ENCODE measurements at regions not wholly inside any gene's neighbourhood (a gene's known extent, or its start where the extent isn't known, plus 50 kb on each side); places are given as distances from the start of the nearest gene placed in this dataset.
A peak's percentile ranks its signal among the peaks of the same experiment; 100 is the strongest.

DNA sequence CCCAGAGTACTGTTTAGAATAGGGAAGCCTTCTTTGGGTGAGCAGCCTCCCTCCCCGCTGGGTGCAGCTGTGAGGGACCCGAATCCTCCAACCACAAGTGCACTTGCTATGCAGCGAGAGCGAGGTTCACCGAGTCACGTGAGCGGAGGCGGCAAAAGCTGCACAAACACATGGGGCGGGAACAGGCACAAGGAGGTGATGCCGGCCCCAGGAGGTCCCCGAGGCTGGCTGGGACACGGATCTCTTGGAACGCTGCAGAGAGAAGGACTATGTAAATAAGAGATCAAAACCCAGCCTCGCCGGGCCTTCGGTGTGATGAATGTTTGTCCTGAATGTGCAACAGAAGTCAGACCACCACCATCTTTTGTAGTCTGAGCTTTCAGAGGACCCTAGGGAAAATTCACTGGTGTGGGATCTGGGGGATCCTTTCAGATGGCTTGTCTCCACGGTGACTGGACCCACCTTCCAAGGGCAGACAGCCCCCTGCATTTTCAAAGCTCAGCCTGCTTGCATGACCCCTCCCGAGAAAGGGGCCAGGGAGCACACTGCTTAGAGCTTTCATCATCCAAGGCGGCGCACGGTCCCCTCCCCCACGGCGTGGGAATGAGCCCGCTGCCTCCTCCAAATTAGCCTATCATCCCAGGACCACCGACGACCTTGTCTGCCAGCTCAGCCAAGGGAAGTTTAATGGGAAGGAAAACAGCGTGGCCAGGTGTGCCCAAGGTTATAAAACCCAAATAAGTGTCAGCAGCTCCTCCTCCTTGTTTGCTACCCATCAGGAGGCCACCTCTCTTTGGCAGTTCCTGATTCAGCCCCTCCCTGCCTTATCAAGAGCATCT is 327.7 kb downstream of the CXCL12 start:
- Histone ChIP-seq H3K9me3 (replicated peaks in 1 of 2; ENCODE audit: control insufficient read depth in 1 of 2, insufficient read depth in 1 of 2, low read length in 2 of 2) (no peaks in the 10 kb centered on the region), H3K36me3 (replicated peaks in 1 of 2; ENCODE audit: control insufficient read depth in 1 of 2, insufficient read depth in 2 of 2, low read length in 2 of 2) (no peaks in the 10 kb centered on the region), H2AFZ (ENCODE audit: insufficient read depth, low read depth, low read length, poor library complexity, severe bottlenecking) (no peak overlapping the region), H3K79me2 (ENCODE audit: insufficient read depth, low read length) (no peaks in the 10 kb centered on the region), H3K27me3 (ENCODE audit: control insufficient read depth in 2 of 2, insufficient read depth in 2 of 2, low read length in 2 of 2) (no peaks in the 10 kb centered on the region), H4K20me1 (ENCODE audit: insufficient read depth, low read length) (no peaks in the 10 kb centered on the region), H3K4me1 (ENCODE audit: control insufficient read depth in 1 of 2, insufficient read depth in 2 of 2, low read length in 2 of 2) (no peaks in the 10 kb centered on the region), H3K4me3 (replicated peaks in 1 of 3; ENCODE audit: low read depth in 2 of 3, low read length in 3 of 3) (no peak overlapping the region), H3K4me2 (replicated peaks; ENCODE audit: extremely low read depth, low read length, poor library complexity, severe bottlenecking) (no peak overlapping the region), H3K9ac (ENCODE audit: insufficient read depth, low read length, poor library complexity, severe bottlenecking) (no peak overlapping the region), H3K27ac (ENCODE audit: low read depth in 1 of 2, low read length in 2 of 2) (no peak overlapping the region)
- no peaks in the 10 kb centered on the region for H3K4me1 Mint-ChIP-seq
- H3K27me3 Mint-ChIP-seq (ENCODE audit: low read depth in 3 of 3), result peaks cover 6 to 12% (median 8%) of the 10 kb centered on the region in 3 donors
- TF ChIP-seq, protein P1, sequence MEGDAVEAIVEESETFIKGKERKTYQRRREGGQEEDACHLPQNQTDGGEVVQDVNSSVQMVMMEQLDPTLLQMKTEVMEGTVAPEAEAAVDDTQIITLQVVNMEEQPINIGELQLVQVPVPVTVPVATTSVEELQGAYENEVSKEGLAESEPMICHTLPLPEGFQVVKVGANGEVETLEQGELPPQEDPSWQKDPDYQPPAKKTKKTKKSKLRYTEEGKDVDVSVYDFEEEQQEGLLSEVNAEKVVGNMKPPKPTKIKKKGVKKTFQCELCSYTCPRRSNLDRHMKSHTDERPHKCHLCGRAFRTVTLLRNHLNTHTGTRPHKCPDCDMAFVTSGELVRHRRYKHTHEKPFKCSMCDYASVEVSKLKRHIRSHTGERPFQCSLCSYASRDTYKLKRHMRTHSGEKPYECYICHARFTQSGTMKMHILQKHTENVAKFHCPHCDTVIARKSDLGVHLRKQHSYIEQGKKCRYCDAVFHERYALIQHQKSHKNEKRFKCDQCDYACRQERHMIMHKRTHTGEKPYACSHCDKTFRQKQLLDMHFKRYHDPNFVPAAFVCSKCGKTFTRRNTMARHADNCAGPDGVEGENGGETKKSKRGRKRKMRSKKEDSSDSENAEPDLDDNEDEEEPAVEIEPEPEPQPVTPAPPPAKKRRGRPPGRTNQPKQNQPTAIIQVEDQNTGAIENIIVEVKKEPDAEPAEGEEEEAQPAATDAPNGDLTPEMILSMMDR (IDR thresholded peaks at IDR 0.05), result no peak
- WGBS (ENCODE audit: insufficient coverage), result 87% methylated on average over 17 of the region's 27 CpGs
- H3K9me3 Mint-ChIP-seq, result peaks cover 0 to 6% (median 0%) of the 10 kb centered on the region in 7 donors
- no peak for DNase-seq
- H3K36me3 Mint-ChIP-seq, result no peaks in the 10 kb centered on the region
- no peak overlapping the region for H3K4me3 Mint-ChIP-seq
- intact Hi-C loops (cut with micrococcal nuclease), result no loop called here
- H3K27ac Mint-ChIP-seq, result peak overlapping the region in 1 of 7 donors; percentile 3

DNA sequence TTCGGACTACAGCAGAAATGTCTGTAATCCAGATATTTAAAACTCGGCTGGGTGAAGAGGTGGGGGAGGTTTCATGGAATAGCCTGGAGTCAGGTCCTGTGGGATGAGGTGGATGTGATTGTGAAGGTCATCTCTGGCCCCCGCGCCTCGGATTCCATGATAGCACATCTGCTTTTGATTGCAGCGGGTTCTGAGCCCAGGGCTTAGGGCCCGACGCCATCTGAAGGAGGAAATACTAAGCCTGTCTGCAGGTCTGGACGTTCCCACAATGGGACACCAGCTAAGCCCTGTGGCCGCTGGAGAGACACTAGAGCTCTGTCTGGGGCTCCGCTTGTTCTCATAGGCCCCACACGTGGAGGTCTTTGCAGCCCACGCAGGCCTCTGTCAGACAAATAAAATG is 328.7 kb downstream of the CXCL12 start:
- Histone ChIP-seq H3K4me2 (replicated peaks; ENCODE audit: extremely low read depth, low read length, poor library complexity, severe bottlenecking) (no peak overlapping the region), H3K36me3 (replicated peaks in 1 of 2; ENCODE audit: control insufficient read depth in 1 of 2, insufficient read depth in 2 of 2, low read length in 2 of 2) (no peaks in the 10 kb centered on the region), H3K4me1 (ENCODE audit: control insufficient read depth in 1 of 2, insufficient read depth in 2 of 2, low read length in 2 of 2) (no peaks in the 10 kb centered on the region), H3K9me3 (replicated peaks in 1 of 2; ENCODE audit: control insufficient read depth in 1 of 2, insufficient read depth in 1 of 2, low read length in 2 of 2) (no peaks in the 10 kb centered on the region), H3K27ac (ENCODE audit: low read depth in 1 of 2, low read length in 2 of 2) (no peak overlapping the region), H3K27me3 (ENCODE audit: control insufficient read depth in 2 of 2, insufficient read depth in 2 of 2, low read length in 2 of 2) (no peaks in the 10 kb centered on the region), H3K4me3 (replicated peaks in 1 of 3; ENCODE audit: low read depth in 2 of 3, low read length in 3 of 3) (no peak overlapping the region), H4K20me1 (ENCODE audit: insufficient read depth, low read length) (no peaks in the 10 kb centered on the region), H2AFZ (ENCODE audit: insufficient read depth, low read depth, low read length, poor library complexity, severe bottlenecking) (no peak overlapping the region), H3K9ac (ENCODE audit: insufficient read depth, low read length, poor library complexity, severe bottlenecking) (no peak overlapping the region), H3K79me2 (ENCODE audit: insufficient read depth, low read length) (no peaks in the 10 kb centered on the region)
- Mint-ChIP-seq H3K27ac (no peak overlapping the region), H3K9me3 (peaks cover 0 to 6% (median 0%) of the 10 kb centered on the region in 7 donors), H3K4me3 (no peak overlapping the region), H3K4me1 (no peaks in the 10 kb centered on the region), H3K36me3 (no peaks in the 10 kb centered on the region), H3K27me3 (ENCODE audit: low read depth in 3 of 3) (peaks cover 6 to 12% (median 9%) of the 10 kb centered on the region in 3 donors)
- 88% methylated on average over 13 of the region's 13 CpGs for WGBS (ENCODE audit: insufficient coverage)
- intact Hi-C loops (cut with micrococcal nuclease), result no loop called here
- TF ChIP-seq, protein P1 (IDR thresholded peaks at IDR 0.05), result no peak
- no peak for DNase-seq
